Uterus (tissue), 3 donors: ENCODE measurements at regions not wholly inside any gene's neighbourhood (a gene's known extent, or its start where the extent isn't known, plus 50 kb on each side); places are given as distances from the start of the nearest gene placed in this dataset.

ENCODE experiments used
- DNase-seq, 2 donors: peaks; one replicate each; pipeline ENCODE4 v3.0.0-alpha.2; 2019 to 2020
- H3K27ac ChIP-seq, 2 donors: fragments of 200-600 bp; sonication (generic); 1 replicate in 1 of 2; 2 replicates in 1 of 2; pipeline ENCODE4 v1.5.1; 2016 to 2018
- H3K27me3 ChIP-seq, 2 donors: fragments of 200-600 bp; sonication (generic); one replicate each; pipeline ENCODE4 v1.5.1; 2018 to 2019; ENCODE audit warnings: control low read depth in 1 of 2
- H3K36me3 ChIP-seq, 2 donors: fragments of 200-600 bp; sonication (generic); one replicate each; pipeline ENCODE4 v1.5.1; 2019; ENCODE audit warnings: control low read depth in 1 of 2
- H3K4me1 ChIP-seq, 2 donors: fragments of 200-600 bp; sonication (generic); one replicate each; pipeline ENCODE4 v1.5.1; 2018 to 2019; ENCODE audit warnings: control low read depth in 1 of 2
- H3K4me3 ChIP-seq, 2 donors: fragments of 200-600 bp; sonication (generic); 1 replicate in 1 of 2; 2 replicates in 1 of 2; pipeline ENCODE4 v1.5.1; 2018 to 2019; ENCODE audit warnings: mild to moderate bottlenecking in 1 of 2
- H3K9me3 ChIP-seq, 2 donors: fragments of 200-600 bp; sonication (generic); one replicate each; pipeline ENCODE4 v1.5.1; 2019; ENCODE audit warnings: control low read depth in 1 of 2
- CTCF ChIP-seq, 4 experiments: fragments of 200-600 bp in 2 of 4; fragments of 450-650 bp in 2 of 4; sonication (generic) in 2 of 4; IDR thresholded peaks; one replicate each; pipeline ENCODE4 v1.5.1; 2016 to 2019; ENCODE audit warnings: antibody characterized with exemption in 4 of 4, mild to moderate bottlenecking in 2 of 4, moderate library complexity in 1 of 4
- POLR2A ChIP-seq, 2 donors: fragments of 450-650 bp; IDR thresholded peaks; one replicate each; pipeline ENCODE4 v1.6.1; 2016; ENCODE audit warnings: antibody characterized with exemption in 2 of 2, mild to moderate bottlenecking in 1 of 2, moderate library complexity in 1 of 2
- intact Hi-C: fragments of 100-400 bp; cut with DNase I; formaldehyde crosslinking; loops from one replicate; pipeline ENCODE4 v1.15.1; 2023; ENCODE audit warnings: low total_unique reads
- donor health status: DM: yes; HTN: yes; CAD: no.

- Histone ChIP-seq H3K4me1 (no peaks in the 10 kb centered on the region), H3K36me3 (no peaks in the 10 kb centered on the region), H3K9me3 (no peaks in the 10 kb centered on the region), H3K4me3 (no peak overlapping the region), H3K27ac (no peak overlapping the region), H3K27me3 (no peaks in the 10 kb centered on the region)
- no peak for DNase-seq
- intact Hi-C loops, result no loop called here
- TF ChIP-seq CTCF (IDR thresholded peaks at IDR 0.05) (no peak), POLR2A (IDR thresholded peaks at IDR 0.05) (no peak)
Measured at GRCh38 chr6:103872678-103873077, 987.0 kb downstream of the HACE1 start.

- H3K4me3 ChIP-seq, result no peak overlapping the region
- H3K9me3 ChIP-seq, result no peaks in the 10 kb centered on the region
- no peak for DNase-seq
- H3K27me3 ChIP-seq, result no peaks in the 10 kb centered on the region
- no peak for TF ChIP-seq CTCF (IDR thresholded peaks at IDR 0.05)
- no peak for TF ChIP-seq POLR2A (IDR thresholded peaks at IDR 0.05)
- intact Hi-C loops, result no loop called here
- no peaks in the 10 kb centered on the region for H3K36me3 ChIP-seq
- no peaks in the 10 kb centered on the region for H3K4me1 ChIP-seq
- H3K27ac ChIP-seq, result no peak overlapping the region
Measured at GRCh38 chr6:103872233-103872632, 987.5 kb downstream of the HACE1 start.

DNA sequence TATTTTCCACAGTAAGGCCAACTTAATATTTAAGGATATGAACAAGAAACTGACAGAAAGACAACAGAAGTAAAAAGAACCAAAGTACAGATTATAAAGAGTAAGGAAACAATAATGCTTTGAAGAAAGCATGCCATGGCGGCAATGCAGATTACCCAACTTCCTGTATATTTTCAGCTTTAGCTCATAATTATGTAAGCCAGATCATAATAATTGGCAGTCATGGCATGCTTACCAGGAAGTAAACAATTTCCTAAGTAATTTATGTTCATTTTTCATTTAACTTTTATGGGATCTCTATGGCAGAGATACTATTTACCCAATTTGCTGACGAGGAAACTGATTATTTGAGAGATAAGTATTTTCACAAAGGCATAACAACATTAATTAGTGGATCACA is 988.7 kb downstream of the HACE1 start:
- Histone ChIP-seq H3K27ac (no peak overlapping the region), H3K9me3 (no peaks in the 10 kb centered on the region), H3K36me3 (no peaks in the 10 kb centered on the region), H3K4me1 (no peaks in the 10 kb centered on the region), H3K27me3 (no peaks in the 10 kb centered on the region), H3K4me3 (no peak overlapping the region)
- DNase-seq, result no peak
- no peak for TF ChIP-seq CTCF (IDR thresholded peaks at IDR 0.05)
- no peak for TF ChIP-seq POLR2A (IDR thresholded peaks at IDR 0.05)
- intact Hi-C loops, result no loop called here

DNA sequence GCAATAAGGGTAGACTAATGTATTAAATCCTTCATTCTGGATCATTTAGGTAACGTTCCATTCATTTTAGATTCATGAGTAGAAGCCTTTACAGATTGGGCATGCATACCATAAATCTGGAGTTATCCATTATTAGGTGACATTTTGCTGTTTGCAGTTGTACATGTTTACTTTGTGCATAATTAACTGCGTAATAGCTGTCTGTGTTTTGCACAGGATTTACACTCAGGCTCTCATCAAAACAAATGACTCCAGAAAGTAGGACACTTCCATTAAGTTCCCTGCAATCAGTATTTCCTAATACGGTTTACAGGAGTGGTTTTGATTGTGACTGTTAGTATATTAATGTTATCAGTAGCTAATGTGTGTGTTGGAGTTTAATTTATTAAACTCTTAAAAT is 997.4 kb downstream of the HACE1 start:
- DNase-seq, result no peak
- intact Hi-C loops, result no loop called here
- H3K27me3 ChIP-seq, result no peaks in the 10 kb centered on the region
- no peaks in the 10 kb centered on the region for H3K9me3 ChIP-seq
- H3K4me3 ChIP-seq, result no peak overlapping the region
- no peak overlapping the region for H3K27ac ChIP-seq
- H3K4me1 ChIP-seq, result no peaks in the 10 kb centered on the region
- H3K36me3 ChIP-seq, result no peaks in the 10 kb centered on the region
- TF ChIP-seq POLR2A (IDR thresholded peaks at IDR 0.05) (no peak), CTCF (IDR thresholded peaks at IDR 0.05) (no peak)

DNA sequence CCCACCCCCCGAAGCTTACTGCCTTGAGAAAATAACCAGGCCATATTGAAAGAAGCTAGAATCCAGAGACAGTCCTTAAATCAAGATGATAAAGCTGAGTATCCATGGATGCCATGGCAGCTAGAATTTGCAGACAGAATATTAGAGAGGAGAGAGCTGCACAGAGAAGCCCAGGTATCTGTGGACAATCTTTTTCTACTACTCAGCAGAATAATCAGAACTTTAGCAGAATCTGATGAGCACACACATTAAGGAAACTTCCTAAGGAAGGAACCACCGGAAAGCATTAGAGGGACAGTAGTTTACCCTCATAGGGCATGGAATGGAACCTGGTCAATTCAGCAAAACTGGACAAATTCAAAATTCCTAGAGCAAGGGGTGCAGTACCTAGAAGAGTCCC is 1001.7 kb downstream of the HACE1 start:
- Histone ChIP-seq H3K4me3 (no peak overlapping the region), H3K36me3 (no peaks in the 10 kb centered on the region), H3K9me3 (no peaks in the 10 kb centered on the region), H3K4me1 (no peaks in the 10 kb centered on the region), H3K27me3 (no peaks in the 10 kb centered on the region), H3K27ac (no peak overlapping the region)
- DNase-seq, result no peak
- TF ChIP-seq CTCF (IDR thresholded peaks at IDR 0.05) (no peak), POLR2A (IDR thresholded peaks at IDR 0.05) (no peak)
- intact Hi-C loops, result no loop called here
